Peyer's patch (tissue), 4 donors: ENCODE measurements at regions not wholly inside any gene's neighbourhood (a gene's known extent, or its start where the extent isn't known, plus 50 kb on each side); places are given as distances from the start of the nearest gene placed in this dataset.

ENCODE experiments used
- CTCF ChIP-seq, 6 experiments: fragments of 450-650 bp in 4 of 6; fragments of 200-600 bp in 2 of 6; sonication (generic) in 1 of 6; IDR thresholded peaks; one replicate each; pipeline ENCODE4 v1.5.1; 2017 to 2019; ENCODE audit warnings: antibody characterized with exemption in 6 of 6, mild to moderate bottlenecking in 3 of 6, moderate library complexity in 1 of 6
- POLR2A ChIP-seq, 2 donors: fragments of 450-650 bp; IDR thresholded peaks; one replicate each; pipeline ENCODE4 v1.5.1; 2017; ENCODE audit warnings: antibody characterized with exemption in 2 of 2, mild to moderate bottlenecking in 2 of 2, moderate library complexity in 2 of 2

- no peak for TF ChIP-seq CTCF (IDR thresholded peaks at IDR 0.05)
- TF ChIP-seq POLR2A (IDR thresholded peaks at IDR 0.05), result no peak
These were observed 978.7 kb upstream of the AUTS2 start for GRCh38 chr7:68619526-68619925.
